ENCODE measurements at regions not wholly inside any gene's neighbourhood (a gene's known extent, or its start where the extent isn't known, plus 50 kb on each side); places are given as distances from the start of the nearest gene placed in this dataset.

GRCh38 chr3:87076946-87077345 lies 86.0 kb upstream of the VGLL3 start:
- no peak for TF ChIP-seq CTCF (IDR thresholded peaks at IDR 0.05; ENCODE audit: low read depth, low read length)
- Histone ChIP-seq H3K36me3 (no peaks in the 10 kb centered on the region), H3K27ac (no peak overlapping the region), H3K9me3 (ENCODE audit: low read depth) (no peaks in the 10 kb centered on the region), H3K4me1 (ENCODE audit: low read depth) (no peaks in the 10 kb centered on the region), H3K27me3 (no peaks in the 10 kb centered on the region), H3K4me3 (no peak overlapping the region)
- peak in 1 of 2 donors; percentile 69 for DNase-seq (ENCODE audit: low read depth in 1 of 2, low spot score in 1 of 2)

GRCh38 chr3:87073496-87074145 lies 82.7 kb upstream of the VGLL3 start:
- H3K9me3 ChIP-seq (ENCODE audit: low read depth), result no peaks in the 10 kb centered on the region
- H3K4me1 ChIP-seq (ENCODE audit: low read depth), result no peaks in the 10 kb centered on the region
- no peak for TF ChIP-seq CTCF (IDR thresholded peaks at IDR 0.05; ENCODE audit: low read depth, low read length)
- DNase-seq (ENCODE audit: low read depth in 1 of 2, low spot score in 1 of 2), result no peak
- H3K4me3 ChIP-seq, result no peak overlapping the region
- H3K36me3 ChIP-seq, result no peaks in the 10 kb centered on the region
- no peak overlapping the region for H3K27ac ChIP-seq
- H3K27me3 ChIP-seq, result no peaks in the 10 kb centered on the region

- Histone ChIP-seq H3K9me3 (ENCODE audit: low read depth) (no peaks in the 10 kb centered on the region), H3K36me3 (no peaks in the 10 kb centered on the region), H3K27me3 (no peaks in the 10 kb centered on the region), H3K4me3 (no peak overlapping the region), H3K4me1 (ENCODE audit: low read depth) (no peaks in the 10 kb centered on the region), H3K27ac (no peak overlapping the region)
- DNase-seq (ENCODE audit: low read depth in 1 of 2, low spot score in 1 of 2), result no peak
- no peak for TF ChIP-seq CTCF (IDR thresholded peaks at IDR 0.05; ENCODE audit: low read depth, low read length)
Observed at GRCh38 chr3:87072446-87072845, 81.5 kb upstream of the VGLL3 start.

- H3K4me1 ChIP-seq (ENCODE audit: low read depth), result no peaks in the 10 kb centered on the region
- no peaks in the 10 kb centered on the region for H3K36me3 ChIP-seq
- no peak for DNase-seq (ENCODE audit: low read depth in 1 of 2, low spot score in 1 of 2)
- no peak for TF ChIP-seq CTCF (IDR thresholded peaks at IDR 0.05; ENCODE audit: low read depth, low read length)
- H3K27ac ChIP-seq, result no peak overlapping the region
- H3K9me3 ChIP-seq (ENCODE audit: low read depth), result no peaks in the 10 kb centered on the region
- no peaks in the 10 kb centered on the region for H3K27me3 ChIP-seq
- no peak overlapping the region for H3K4me3 ChIP-seq
Observed at GRCh38 chr3:87069971-87070370, 79.0 kb upstream of the VGLL3 start.

GRCh38 chr3:87069021-87069420 lies 78.1 kb upstream of the VGLL3 start:
- no peaks in the 10 kb centered on the region for H3K9me3 ChIP-seq (ENCODE audit: low read depth)
- H3K36me3 ChIP-seq, result no peaks in the 10 kb centered on the region
- H3K4me3 ChIP-seq, result no peak overlapping the region
- H3K27me3 ChIP-seq, result no peaks in the 10 kb centered on the region
- no peak for TF ChIP-seq CTCF (IDR thresholded peaks at IDR 0.05; ENCODE audit: low read depth, low read length)
- H3K4me1 ChIP-seq (ENCODE audit: low read depth), result no peaks in the 10 kb centered on the region
- no peak for DNase-seq (ENCODE audit: low read depth in 1 of 2, low spot score in 1 of 2)
- no peak overlapping the region for H3K27ac ChIP-seq

All from cardiac muscle cell (in vitro differentiated cells and primary cell).